NCI-H1105 (cell line): ENCODE measurements at regions not wholly inside any gene's neighbourhood (a gene's known extent, or its start where the extent isn't known, plus 50 kb on each side); places are given as distances from the start of the nearest gene placed in this dataset.
"Not testable (repeated sequence)": the region's sequence is repeated elsewhere in the genome, so short reads cannot be mapped to it uniquely, and the experiment has no call there.

Experiments used
- DNase-seq: peaks from one replicate; lab custom pipeline; 2025; lab: John Stamatoyannopoulos, UW

GRCh38 chr11:44417731-44418455, 108.0 kb upstream of the ALX4 start:
- DNase-seq = no peak

DNA sequence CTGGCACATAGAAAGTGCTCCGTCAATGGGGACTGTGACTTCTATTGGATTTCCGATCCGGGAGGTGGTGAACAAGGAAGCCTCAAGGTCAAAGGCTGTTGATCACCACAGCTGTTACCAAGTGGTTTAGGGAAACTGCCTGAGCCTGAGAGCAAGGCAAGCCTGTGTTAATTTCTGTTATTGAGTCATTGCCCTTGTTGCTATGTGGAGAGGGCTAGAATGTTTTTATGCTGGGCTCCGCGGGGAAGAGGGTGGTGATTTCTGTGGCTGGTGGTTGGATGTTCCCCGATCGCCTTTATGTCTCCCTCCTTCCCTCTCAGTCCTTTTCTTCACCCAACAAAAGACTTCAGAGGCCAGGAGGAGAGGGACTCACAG, 108.5 kb upstream of the ALX4 start:
- no peak for DNase-seq

- DNase-seq = no peak
Observed at GRCh38 chr11:44421090-44421675, 111.2 kb upstream of the ALX4 start.

GRCh38 chr11:44423289-44423688, 113.3 kb upstream of the ALX4 start:
- DNase-seq = no peak

- DNase-seq = no peak
Observed at GRCh38 chr11:44424841-44425240, 114.9 kb upstream of the ALX4 start.

- DNase-seq = no peak
Observed at GRCh38 chr11:44426119-44426518, 116.2 kb upstream of the ALX4 start.

GRCh38 chr11:44426958-44427357, 117.0 kb upstream of the ALX4 start:
- DNase-seq = no peak

GRCh38 chr11:44427432-44427831, 117.5 kb upstream of the ALX4 start:
- DNase-seq = no peak

DNA sequence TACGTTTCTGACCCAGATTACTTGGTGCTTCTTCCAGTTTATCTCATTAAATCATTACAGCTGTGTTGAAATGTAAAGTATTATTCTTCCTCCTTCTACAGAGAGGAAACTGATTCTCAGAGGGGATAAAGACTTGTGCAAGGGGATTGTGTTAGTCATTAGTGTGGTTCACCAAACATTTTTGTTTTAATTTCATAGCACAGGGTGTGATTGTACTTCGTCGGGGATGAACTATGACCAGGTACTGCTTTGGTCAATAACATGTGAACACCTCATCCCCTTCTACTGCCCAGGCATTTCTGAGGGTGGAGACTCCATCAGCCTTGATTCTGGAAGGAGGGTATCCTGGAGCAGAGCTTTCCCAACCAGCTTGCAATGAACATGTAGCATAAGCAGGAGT, 120.2 kb upstream of the ALX4 start:
- DNase-seq = no peak

GRCh38 chr11:44434191-44434590, 124.3 kb upstream of the ALX4 start:
- peak; percentile 38 for DNase-seq

DNA sequence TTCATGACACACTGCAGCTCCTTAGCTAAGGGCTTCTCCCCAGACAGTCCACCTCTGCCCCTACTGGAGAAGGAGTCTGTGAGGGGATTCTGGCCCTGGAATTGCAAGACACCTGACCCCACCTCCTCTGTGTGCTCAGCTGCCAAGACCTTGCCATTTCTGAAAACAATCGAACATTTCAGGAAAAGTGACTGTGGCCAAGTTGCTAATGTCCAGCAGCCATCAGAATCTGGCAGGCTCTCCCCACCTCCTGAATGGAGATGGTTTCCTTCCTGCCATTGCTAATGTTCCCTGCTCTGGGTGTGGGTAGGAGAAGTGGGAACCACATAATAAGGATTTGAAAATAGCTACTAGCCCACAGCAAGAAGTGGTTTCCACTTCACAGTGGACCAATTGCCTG, 127.2 kb upstream of the ALX4 start:
- no peak for DNase-seq

- not testable (repeated sequence) for DNase-seq
Observed at GRCh38 chr11:44442893-44443673, 122.4 kb upstream of the CD82 start.

DNA sequence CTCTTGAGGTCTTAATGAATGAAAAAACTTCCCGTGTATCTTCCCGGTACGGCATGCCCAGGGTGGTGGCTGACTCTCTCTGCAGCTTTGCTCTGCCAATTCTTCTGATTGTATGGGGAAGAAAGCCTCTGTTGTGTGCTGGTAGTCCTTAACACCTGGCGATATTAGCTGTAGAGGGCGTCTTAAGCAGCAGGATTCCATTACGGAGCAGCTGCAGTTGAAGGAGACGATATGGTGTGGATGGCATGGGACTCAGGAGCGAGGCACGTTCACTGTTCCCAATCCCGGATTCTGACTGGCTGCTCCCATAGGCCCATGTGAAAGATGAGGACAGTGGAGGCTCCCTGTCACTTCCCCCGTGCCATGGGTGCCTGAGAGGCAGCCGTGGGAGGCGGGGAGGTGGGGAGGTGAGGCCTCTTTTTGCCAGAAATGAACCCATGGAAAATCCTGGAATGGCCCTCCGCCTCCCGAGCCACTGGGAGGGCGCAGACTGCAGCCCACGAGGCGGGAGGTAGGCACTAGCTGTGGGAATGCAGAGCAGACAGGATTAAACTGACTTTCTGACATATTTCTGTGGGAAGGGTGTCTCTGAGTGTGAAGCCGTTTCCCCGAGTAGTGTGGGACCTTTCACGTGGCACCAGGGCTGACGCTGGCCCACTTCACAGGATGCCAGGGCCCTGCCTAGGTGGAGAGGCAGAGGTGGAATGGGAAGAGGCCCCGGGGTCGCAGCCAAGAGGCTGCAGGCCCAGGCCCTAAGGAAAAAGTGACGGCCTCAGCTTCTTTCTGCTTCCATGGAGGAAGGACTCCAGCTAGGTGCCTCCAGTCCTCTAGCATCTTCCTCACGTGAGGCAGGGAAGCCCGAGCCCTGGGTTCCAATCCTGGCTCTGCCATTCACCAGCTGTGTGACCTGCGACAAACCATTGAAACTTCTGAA, 121.4 kb upstream of the CD82 start:
- no peak for DNase-seq

DNA sequence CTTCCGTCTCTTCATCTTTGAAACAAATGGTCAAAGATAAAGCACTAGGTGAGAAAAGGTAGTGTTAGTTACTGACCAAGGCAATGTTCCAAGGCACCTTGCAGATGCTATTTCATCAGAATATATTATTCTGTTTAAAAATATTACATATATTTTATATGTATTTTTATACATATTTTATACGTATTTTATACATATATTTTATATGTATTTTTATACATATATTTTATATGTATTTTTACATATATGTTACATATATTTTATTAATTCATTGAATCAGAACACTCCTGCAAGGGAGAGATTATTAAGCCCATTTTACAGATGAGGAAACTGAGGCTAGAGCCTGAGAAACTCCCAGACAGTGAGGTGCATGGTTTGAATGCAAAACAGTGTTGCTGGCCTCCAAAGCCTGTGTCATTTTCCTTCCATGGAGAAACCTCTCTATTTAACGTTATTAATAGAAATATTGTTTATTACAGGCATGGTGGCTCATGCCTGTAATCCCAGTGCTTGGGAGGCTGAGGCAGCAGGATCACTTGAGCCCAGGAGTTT, 120.6 kb upstream of the CD82 start:
- no peak for DNase-seq

DNA sequence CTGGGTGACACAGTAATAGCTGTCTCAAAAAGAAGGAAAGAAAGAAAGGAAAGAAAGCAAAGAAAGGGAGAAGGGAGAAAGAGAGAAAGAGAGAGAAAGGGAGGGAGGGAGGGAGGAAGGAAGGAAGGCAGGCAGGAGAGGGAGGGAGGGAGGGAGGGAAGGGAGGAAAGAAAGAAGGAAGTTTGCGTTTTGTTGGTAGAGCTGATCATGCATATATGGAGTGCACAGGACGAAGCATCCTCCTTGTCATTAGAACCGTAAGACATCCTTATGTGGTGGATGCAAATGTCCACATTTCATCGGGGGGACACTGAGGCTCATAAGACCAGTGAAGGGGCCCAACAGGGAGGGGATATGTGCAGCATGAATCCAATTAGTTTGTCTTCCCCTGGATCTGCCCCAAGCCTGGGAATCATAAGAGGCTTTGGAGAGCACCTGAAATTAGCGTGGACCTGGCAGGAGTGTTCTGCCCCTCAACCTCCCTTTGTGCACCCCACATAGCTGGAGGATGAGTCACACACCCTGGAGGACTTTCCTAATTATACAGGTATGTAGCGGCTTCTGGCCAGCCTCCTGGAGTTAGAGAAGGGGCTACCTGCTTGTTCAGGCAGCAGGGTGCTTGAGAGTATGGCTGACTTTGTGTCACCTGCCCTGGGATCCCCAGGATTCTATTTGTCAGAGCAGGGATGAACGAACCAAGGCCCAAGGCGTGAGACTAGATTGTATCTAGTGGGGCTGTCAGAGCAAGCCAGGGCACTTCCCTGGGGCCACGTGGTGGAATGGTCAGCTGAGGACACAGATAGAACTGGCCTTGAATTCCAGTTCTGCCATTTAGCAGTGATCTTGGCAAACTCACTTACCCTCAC, 119.7 kb upstream of the CD82 start:
- peak; percentile 33 for DNase-seq

GRCh38 chr11:44446366-44446762, 119.1 kb upstream of the CD82 start:
- DNase-seq = no peak

DNA sequence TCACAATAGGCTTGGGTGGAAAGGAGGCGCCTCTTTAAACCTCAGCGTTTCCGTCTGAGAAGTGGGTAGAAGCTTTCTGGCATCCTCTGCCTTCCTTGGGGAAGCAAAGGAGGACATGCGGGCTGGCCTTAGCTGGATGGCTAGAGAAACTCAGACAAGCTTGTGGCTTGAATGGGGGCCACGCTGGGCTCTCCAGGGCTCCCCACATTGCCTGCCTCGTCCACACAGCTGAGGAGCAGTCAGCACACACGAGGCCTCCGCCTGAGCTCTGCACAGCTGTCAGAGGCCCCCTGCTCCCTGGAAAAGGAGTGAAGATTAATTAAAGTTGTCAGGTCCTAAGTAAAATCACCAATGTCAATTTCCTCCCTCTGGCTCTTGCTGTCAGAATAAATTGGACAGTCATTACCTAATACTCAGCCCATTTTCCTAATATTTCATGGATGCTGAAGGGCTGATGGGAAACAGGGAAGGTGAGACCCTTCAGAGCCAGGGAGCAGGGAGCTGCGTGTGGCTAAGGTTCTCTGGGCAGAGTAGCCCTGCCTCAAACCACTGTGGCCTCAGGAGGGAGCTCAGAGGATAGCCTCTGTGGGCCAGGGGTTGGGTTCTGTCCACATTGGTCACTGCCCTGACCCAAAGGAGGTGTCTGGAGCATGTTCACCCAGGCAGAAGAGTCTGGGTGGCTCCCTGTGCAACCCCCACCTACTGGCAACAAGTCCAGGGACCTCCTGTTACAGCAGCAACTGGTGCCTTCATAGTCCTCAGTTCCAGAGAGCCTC, 118.3 kb upstream of the CD82 start:
- DNase-seq = no peak

DNA sequence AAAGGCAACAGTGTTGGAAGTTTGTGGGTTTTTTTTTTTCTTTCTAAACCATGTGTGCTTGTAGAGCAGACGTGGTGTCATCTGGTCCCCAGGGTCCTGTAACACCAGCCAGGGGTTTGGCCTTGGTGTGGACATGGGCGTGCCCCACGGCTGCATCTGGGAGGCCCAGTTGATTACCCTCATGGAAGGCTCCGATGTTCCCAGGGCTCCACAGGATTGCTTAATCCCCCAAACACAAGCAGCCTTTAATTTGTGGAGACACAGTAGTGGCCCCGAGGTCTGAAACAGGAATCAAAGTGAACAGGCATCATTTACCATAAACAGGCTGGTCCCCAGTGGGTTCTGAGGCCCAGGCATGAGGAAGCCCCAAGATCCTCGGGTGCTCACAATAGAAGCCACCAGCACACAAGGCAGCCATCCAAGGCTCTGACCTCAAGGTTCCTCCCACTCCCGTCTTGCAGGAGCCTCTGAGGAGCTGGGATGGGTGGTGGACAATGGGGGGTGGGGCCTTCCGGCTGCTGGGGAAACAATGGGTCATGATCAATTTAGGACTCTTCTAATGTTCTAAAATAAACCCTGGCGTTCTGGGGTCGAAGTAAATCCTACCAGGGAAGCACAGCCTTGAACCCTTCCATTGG, 115.0 kb upstream of the CD82 start:
- no peak for DNase-seq

DNA sequence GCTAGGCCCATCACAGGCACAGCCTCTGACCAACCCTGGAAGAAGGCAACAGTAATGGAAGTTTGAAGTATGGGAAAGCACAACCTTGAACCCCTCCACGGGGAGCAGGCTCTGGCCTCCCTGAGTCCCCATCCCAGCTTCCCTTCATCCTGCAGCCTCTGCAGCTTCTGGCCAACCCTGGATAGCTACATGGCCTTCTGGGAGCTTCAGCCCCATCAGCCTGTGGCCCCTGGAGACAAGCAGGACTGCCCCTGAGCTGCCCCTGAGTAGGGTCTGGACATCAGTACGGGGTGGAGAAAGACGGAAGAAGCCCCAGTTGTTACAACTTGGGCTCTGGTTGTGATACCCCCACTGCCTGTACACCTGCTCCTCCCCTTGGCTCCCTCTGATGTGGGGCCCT, 113.8 kb upstream of the CD82 start:
- no peak for DNase-seq
